ENCODE measurements at regions not wholly inside any gene's neighbourhood (a gene's known extent, or its start where the extent isn't known, plus 50 kb on each side); places are given as distances from the start of the nearest gene placed in this dataset.
"Not testable (repeated sequence)": the region's sequence is repeated elsewhere in the genome, so short reads cannot be mapped to it uniquely, and the experiment has no call there.

DNA sequence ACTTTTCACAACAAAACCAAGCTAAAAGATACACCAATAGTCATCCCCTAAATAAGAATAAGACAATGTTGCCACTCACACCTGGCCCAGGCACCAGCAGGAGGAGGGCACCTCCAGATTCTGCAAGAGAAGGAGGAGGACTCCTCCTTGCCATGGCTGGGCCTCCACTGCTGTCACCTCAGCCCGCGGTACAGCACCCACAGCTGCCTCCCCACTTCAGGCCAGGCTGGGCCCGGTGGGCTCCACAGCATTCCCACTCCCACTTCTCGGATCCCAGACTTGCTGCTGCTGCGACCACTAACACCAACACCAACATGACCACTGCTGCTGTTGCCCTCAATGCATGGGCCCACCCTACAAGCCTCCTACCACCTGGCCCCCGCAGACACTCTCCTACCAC lies 95.3 kb upstream of the POTED start:
- H3K27me3 Mint-ChIP-seq, H3K36me3 Mint-ChIP-seq, H3K27ac Mint-ChIP-seq, H3K4me3 Mint-ChIP-seq, H3K4me1 Mint-ChIP-seq, ATAC-seq, DNase-seq, POLR2A ChIA-PET: not testable (repeated sequence)
- peaks cover 0 to 11% (median 4%) of the 10 kb centered on the region in 9 donors for H3K9me3 Mint-ChIP-seq

- H3K36me3 Mint-ChIP-seq, H3K27me3 Mint-ChIP-seq, DNase-seq, ATAC-seq, H3K4me1 Mint-ChIP-seq, POLR2A ChIA-PET, H3K4me3 Mint-ChIP-seq, H3K27ac Mint-ChIP-seq: not testable (repeated sequence)
- peaks cover 0 to 11% (median 5%) of the 10 kb centered on the region in 9 donors for H3K9me3 Mint-ChIP-seq
Measured at GRCh38 chr21:13515980-13516379, 93.6 kb upstream of the POTED start.

- POLR2A ChIA-PET, H3K4me3 Mint-ChIP-seq, H3K27ac Mint-ChIP-seq, DNase-seq, ATAC-seq, H3K4me1 Mint-ChIP-seq, H3K36me3 Mint-ChIP-seq, H3K27me3 Mint-ChIP-seq: not testable (repeated sequence)
- peaks cover 0 to 12% (median 5%) of the 10 kb centered on the region in 9 donors for H3K9me3 Mint-ChIP-seq
Measured at GRCh38 chr21:13519971-13520370, 89.6 kb upstream of the POTED start.

DNA sequence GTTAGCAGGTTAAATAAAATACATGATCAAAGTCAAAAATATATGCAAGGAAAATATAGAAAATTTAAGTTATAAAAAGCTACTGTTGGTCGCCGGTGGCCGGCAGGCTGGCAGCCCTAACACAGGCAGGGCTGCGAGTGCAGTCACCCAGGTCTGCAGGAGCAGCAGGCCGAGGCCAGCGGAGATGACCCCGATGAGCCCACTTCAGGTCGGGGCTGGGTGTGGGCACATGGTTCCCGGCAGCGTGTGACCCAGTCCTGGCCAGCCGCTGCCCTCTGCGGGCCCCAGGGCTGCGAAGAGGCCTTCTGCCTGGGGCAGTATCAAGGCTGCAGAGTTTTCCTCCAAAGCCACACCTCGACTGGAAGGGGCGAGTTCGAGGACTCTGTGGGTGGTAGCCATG lies 84.6 kb upstream of the POTED start:
- DNase-seq, H3K27ac Mint-ChIP-seq, H3K9me3 Mint-ChIP-seq, POLR2A ChIA-PET, H3K36me3 Mint-ChIP-seq, H3K27me3 Mint-ChIP-seq, H3K4me1 Mint-ChIP-seq, H3K4me3 Mint-ChIP-seq, ATAC-seq: not testable (repeated sequence)

- ATAC-seq, POLR2A ChIA-PET, H3K27me3 Mint-ChIP-seq, DNase-seq, H3K9me3 Mint-ChIP-seq, H3K36me3 Mint-ChIP-seq, H3K4me1 Mint-ChIP-seq, H3K4me3 Mint-ChIP-seq, H3K27ac Mint-ChIP-seq: not testable (repeated sequence)
Measured at GRCh38 chr21:13529082-13529481, 80.5 kb upstream of the POTED start.

DNA sequence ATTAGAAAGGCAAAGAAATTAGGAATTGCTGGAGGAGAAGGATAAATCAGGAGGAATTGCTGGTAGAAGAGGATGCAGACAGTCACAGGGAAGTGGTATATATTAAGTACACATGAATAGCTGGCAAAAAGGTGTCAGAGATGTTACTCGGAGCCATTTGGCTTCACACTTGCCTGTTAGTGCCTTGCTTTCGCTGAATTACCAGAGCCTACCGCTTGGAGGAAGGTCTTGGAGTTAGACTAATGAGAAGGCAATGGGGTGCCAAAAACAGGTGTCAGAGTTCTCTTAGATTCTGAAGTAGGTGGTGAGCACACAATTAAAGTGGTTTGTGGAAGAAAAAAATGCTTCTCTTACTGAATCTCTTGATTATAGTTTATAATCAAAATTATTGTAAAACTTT lies 79.9 kb upstream of the POTED start:
- ATAC-seq, H3K9me3 Mint-ChIP-seq, H3K36me3 Mint-ChIP-seq, DNase-seq, H3K27me3 Mint-ChIP-seq, H3K4me1 Mint-ChIP-seq, H3K27ac Mint-ChIP-seq, POLR2A ChIA-PET, H3K4me3 Mint-ChIP-seq: not testable (repeated sequence)

DNA sequence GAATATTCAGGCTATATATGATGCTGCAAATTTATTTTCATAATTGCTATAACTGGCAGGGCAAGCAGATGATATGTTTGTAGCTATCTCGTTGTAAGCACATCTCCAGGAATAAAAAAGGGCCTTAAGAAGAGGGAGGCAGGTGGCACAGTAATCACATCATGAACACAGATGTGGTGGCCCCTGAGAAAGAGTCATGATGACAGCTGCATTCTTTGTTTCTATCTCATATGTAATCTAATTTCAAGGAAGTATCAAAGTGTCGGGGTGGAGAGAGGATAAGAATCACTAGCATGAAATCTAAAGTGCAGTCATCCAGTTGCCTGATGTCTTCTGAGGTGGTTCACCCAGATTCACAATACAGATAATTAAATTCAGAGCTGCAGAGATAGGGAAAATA lies 78.9 kb upstream of the POTED start:
- H3K27ac Mint-ChIP-seq, H3K4me3 Mint-ChIP-seq, H3K36me3 Mint-ChIP-seq, DNase-seq, ATAC-seq, POLR2A ChIA-PET, H3K4me1 Mint-ChIP-seq, H3K27me3 Mint-ChIP-seq, H3K9me3 Mint-ChIP-seq: not testable (repeated sequence)

GRCh38 chr21:13543482-13543881 lies 66.1 kb upstream of the POTED start:
- ATAC-seq, H3K27ac Mint-ChIP-seq, POLR2A ChIA-PET, H3K36me3 Mint-ChIP-seq, DNase-seq, H3K27me3 Mint-ChIP-seq, H3K4me3 Mint-ChIP-seq: not testable (repeated sequence)
- Mint-ChIP-seq H3K9me3 (peaks cover 0 to 13% (median 3%) of the 10 kb centered on the region in 9 donors), H3K4me1 (peaks cover 5 to 21% (median 13%) of the 10 kb centered on the region in 4 donors)

- Mint-ChIP-seq H3K27ac (peak overlapping the region in 4 of 10 donors; percentile 27 to 75 (median 42)), H3K9me3 (peaks cover 0 to 10% (median 0%) of the 10 kb centered on the region in 9 donors), H3K4me3 (peak overlapping the region in 3 of 10 donors; percentile 33 to 45 (median 42)), H3K4me1 (peaks cover 5 to 23% (median 14%) of the 10 kb centered on the region in 4 donors)
- H3K27me3 Mint-ChIP-seq, POLR2A ChIA-PET, H3K36me3 Mint-ChIP-seq: not testable (repeated sequence)
- DNase-seq (peak in 2 of 10 donors; percentile 10 to 31), ATAC-seq (peak; percentile 98 to 99)
Measured at GRCh38 chr21:13545525-13545924, 64.1 kb upstream of the POTED start.
